Stimulated activated CD8-positive, alpha-beta memory T cell treated with anti-CD3 and anti-CD28 coated beads, Interleukin-15, amount 100 ng/mL, for 48 hours (primary cell): ENCODE measurements at regions not wholly inside any gene's neighbourhood (a gene's known extent, or its start where the extent isn't known, plus 50 kb on each side); places are given as distances from the start of the nearest gene placed in this dataset.
A peak's percentile ranks its signal among the peaks of the same experiment; 100 is the strongest.

Source experiments
- DNase-seq, 2 donors: peaks; one replicate each; pipeline ENCODE4 v3.0.0-alpha.2; 2020; ENCODE audit warnings: low read depth in 2 of 2

DNA sequence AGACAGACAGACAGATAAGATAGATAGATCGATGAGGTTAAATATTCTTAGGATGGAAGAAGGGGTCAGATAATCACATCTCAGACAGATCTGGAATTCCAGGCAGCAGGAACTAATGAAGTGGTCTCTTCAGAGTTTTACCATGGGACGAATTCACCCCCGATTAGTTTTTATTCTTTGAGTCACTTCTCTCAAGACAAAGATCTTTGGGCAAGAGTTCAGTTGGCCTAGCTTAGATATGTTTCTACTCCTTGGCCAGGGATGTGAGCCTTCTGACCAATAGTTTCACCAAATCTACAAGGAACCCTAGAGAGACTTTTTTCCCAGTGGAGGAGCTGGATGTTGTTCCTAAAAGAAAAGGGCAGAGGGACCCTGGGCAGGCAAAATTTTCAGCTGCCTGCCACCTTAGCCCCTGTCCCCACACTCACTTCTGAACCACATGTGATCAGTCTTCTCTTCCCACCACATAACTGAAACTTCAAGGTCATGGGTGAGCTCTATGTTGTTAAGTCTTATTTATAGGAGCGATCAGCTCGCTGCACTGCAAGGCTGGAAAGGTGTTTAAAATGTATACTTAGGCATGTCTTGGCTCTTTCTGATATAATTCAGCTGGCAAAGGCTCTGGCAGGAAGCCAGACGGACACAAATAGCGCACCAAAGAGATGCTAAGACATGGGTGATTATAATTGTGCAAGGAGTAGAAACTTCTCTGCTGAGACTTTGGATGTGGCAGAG lies 132.9 kb downstream of the PALM2AKAP2 start:
- DNase-seq = no peak

DNA sequence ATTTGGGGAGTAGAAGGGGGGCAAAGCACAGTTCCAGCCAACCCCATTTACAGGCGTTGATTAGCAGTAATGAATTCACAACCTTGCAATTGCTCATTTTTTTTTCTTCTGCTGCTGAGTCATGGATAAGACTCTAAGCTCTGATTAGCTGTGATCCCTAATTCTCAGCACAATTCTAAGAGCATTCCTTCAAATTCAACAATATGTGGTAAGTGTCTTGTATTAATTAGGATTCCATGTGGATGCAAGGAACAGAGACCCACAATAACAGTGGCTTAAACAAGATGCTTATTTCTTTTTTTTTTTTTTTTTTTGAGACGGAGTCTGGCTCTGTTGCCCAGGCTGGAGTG lies 133.4 kb downstream of the PALM2AKAP2 start:
- no peak for DNase-seq

DNA sequence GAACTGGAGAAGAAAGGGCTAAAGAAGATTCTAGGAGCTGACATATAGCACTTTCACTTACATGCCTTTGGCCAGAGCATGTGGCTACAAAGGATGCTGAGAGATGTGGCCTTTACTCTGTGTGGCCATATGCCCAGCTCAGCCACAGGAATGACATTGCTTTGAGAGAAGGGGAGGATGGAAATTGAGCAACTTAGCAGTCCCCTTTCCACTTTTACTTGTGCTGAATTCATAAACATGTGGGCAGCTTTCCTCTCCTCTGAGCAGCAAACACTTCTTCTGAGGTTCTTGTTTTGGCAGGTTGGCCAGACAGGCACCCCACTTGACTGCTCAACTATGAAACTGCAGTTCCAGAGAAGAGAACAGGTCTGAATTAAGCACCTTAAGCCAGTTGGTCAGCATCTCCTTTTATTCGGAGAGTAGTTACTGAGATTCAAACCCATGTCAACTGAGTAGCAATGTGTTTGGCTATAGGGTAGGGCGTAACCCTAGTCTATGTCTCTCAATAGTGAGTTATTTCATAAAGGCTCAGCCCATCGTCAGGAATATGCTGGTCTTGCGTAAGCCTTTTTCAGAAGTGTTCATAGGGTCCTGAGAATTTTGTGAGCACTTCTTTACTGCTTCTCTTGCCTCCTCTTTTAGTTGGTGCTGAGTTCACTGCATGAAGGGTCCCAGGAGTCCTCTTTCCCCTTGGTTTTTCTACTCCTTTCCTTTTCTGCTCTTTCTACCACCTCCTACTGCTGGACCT lies 134.5 kb downstream of the PALM2AKAP2 start:
- no peak for DNase-seq

DNA sequence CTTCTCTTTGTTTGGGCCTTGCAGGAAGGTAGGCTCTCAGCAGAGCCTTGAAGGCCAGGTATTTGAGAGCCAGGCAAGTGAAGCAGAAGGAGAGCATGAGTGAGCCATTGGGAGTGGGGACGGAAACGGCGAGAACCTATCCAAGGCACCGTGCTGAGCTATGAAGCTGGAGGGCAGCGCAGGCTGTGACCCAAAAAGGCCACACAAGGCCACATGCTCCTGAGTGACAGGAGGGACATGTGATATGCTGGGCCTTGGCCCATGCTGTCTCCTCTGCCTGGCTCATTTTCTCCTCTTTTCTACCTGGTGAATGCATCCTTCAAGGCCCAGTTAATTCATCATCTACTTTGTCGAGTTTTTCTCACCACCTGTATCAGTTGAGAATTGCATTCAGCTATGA lies 136.3 kb downstream of the PALM2AKAP2 start:
- no peak for DNase-seq

DNA sequence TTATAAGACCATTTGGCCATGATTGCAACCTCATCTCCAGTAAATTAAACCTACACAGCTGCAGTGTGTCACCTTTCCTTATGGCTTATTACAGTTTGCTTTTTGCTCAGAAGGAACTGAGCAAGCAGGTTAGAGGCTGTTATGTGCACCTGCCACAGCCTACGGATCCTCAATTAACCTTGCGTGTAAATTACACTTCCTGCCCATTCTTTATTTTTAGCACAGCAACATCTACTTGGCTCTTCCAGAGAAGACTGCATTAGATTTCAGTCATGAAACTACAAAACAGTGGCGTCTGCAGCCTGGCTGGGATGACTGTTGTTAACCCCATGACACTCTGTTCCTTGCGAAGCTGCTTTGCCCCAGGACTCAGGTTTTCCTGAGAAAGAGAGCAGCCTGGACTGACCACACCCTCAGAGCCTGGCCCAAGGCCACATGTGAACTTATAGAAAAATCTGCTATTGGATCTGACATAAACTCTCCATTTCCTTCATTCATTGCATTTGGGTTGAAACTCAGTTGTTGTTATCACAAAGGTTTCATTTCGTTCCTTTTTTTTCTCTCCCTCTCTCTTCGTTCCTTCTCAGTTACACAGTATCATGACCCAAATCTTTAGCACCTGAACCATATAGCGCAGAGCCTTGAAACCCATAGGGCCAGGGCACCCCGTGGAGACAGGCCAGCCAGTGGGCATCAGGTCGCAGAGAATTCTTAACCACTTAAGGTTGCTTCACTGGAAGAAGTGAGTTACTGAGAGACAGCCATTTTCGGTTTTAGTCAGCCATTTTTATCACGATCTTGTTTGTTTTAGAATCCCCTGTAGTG lies 138.6 kb downstream of the PALM2AKAP2 start:
- peak in 1 of 2 donors; percentile 52 for DNase-seq

DNA sequence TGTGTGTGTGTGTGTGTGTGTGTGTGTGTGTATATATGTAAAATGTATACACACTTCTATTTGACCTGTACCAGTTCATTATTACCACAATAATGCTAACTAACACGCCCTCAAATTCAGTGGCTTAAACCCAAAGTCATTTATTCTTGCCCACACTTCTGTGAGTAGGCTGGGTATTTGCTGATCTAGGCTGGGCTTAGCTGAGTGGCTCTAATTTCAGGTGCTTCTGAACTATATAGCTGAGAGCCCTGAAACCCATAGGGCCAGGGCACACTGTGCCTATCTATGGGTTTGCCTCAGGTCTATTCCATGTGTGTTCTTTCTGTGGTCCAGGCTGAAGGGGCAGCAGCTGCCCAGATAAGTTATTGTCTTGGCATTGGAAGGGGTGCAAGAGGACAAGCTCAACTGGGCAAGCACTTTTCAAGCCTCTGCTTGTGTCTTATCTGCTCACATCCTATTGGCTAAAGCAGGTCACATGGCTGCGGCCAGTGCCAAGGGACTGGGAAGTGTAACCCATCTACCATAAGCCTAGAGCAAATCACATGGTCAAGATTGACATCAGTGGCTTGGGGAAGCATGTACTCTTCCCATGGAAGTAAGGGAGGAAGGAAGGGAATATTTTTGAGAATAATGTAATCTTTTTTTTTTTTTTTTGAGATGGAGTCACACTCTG lies 139.9 kb downstream of the PALM2AKAP2 start:
- no peak for DNase-seq

DNA sequence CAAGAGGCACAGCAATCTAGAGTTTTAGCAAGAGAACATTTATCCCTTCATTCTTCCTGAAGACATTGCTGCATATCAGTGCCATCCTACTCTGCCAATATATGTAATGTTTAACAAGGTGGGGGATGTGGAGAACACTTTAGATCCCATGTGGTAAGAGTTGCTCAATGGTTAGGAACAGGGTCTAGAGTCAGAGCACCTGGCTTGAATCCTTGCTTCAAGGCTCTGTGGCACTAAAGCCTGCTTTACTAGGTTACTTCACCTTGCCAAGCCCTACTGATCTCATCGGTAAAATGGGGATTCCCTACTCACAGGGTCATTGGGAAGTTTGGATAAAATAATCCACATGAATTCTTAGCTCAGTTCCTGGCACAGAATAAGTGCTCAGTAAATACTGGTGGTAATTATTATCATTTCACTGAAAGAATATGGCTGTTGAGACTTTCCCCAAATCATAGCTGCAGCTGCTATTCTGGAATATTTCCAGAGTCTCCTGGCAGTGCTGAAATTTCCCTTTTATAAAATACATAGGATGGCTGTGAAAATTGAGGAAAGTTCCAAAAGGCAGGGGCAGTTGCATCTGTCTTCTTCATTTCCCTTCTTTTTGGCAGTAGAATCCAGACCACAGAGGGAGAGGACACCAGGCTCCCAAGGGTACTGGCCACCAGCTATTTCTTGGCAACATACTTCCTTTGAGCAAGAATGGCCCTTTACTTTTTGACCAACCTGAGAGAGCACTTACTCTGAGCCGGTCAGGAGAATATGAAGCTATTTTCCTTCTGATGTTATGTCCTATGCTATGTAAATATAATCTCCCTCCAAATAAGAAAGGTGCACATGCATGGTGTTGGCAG lies 142.8 kb downstream of the PALM2AKAP2 start:
- DNase-seq = no peak

DNA sequence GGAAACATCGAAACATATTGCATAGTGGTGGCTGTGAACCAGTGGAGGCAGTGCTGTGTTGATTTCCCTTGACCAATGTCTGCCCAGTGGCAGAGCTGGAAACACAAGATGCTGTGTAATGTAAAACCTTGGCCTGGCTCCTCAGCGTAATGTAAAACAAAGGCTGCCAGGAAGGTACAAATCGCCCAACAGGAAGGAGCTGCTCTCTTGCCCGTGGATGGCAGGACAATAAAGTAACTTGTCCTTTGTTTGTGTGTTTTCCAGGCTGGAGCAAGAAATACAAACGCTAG lies 143.4 kb downstream of the PALM2AKAP2 start:
- no peak for DNase-seq

DNA sequence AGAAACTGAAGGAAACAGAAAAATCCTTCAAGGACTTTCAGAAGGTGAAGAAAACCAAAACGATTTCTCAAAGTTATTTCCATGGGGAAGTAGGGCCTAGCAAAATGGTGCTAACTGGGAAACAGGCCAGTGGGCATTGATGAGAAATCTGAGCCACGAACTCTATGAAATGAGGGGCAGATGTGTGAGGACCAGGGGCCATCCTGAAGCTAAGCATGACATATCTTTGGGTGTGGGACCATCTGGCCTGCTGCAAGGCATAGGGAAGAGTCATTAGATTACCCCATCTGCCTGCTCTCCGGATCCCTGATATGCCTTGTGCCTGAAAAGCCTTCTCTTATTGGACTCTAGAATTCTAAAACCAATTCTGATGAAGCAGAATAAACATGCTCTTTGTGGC lies 143.8 kb downstream of the PALM2AKAP2 start:
- no peak for DNase-seq

DNA sequence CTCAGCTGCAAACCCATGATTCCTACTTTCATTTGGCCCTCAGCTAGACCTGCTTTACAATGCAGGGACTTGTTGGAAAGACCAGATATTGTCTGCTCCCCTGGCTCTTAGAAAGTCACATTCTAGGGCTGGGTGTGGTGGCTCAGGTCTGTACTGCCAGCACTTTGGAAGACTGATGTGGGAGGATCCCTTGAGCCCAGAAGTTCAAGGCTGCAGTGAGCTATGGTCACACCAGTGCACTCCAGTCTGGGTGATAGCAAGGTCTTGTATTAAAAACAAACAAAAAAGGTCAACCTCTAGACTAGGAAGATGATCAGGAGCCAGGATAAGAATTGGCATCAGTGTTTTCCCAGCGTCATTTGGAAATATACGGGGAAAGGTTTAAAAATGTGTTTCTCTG lies 145.8 kb downstream of the PALM2AKAP2 start:
- no peak for DNase-seq

DNA sequence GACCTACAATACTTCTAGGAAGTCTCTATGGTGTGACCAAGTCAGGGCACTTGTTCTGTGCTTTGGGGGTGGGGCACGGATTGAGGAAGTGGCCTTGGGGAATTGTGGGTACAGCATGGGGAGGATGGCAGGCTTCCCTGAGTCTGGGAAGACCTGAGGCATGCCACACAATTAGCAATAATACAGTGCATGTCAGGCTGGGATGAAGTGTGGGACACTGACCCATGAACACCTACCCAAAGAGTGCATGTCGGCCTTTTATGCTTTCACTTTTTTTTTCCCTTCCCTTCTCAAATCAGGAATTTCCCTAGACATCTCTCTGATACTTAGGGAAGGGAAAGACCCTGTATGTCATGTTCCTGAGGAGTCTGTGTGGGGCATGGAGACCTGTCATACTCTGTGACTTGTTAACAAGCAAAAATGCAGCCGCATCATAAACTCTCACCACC lies 146.4 kb downstream of the PALM2AKAP2 start:
- DNase-seq = no peak

DNA sequence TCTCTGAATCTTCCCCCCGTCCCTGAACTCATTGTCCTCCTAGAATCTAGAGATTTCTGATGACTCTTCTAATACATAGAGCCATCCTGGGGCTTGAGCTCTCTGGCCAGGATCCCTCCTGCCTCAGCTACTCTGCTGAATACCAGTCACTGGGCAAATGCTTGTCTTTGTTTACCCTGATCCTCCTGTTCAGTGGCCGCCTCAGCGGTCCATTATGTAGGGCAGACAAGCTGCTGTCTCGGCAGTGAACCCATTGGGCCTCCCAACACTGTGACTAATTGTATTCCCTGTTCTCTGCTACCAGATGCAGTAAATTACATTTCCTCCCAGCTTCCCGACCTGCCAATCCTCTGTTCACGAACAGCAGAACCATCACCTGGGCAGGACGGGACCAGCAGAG lies 151.6 kb downstream of the PALM2AKAP2 start:
- no peak for DNase-seq

DNA sequence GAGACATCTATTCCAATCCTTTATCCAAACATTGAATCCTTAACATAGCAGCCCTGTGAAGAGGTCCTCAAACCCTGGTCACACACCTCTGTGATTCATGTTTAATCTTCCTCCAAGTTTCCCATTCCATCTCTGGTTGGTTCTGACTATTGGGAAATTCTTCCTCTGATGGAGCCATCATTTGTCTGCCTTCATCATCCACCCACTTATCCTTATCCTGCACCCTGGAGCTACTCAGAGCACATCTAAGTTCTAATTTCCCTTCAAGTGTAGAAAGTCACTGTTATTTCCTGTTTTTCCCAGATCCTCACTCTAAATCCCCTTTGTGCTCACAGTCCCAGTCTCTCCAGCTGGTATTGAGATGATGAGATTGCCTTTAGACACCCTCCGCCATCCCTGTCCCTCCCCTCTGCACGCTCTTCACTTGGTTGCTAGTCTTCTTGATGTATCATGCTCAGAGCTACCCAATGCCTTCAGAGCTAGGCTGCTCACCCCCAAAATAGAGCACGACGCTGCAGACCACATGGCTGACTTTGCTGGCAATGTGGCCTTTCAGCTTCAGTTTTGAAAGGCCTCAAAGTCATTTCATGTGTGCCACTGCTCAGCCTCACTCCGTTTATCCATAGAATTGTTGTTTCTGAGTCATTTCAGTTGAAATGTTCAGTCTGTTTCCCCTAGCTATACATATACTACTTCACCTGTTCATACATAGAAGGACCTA lies 154.3 kb downstream of the PALM2AKAP2 start:
- DNase-seq = peak in 1 of 2 donors; percentile 28

DNA sequence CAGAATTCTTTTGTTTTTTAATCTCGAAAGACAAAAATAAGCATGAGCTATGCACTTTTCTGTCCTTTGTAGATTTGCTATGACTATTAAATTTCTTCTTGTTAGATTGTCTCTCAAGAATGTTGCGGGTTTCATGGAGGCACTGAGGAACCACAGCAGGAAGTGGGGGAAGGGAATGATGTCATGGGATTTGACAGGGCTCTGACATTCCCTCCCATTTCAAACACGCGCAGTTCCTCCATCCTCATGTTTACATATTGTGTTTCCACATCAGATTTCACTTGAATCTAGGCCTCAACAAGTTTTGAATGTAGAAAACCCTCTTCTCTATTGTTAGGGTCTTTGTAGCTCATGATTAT lies 154.8 kb downstream of the PALM2AKAP2 start:
- DNase-seq = no peak

DNA sequence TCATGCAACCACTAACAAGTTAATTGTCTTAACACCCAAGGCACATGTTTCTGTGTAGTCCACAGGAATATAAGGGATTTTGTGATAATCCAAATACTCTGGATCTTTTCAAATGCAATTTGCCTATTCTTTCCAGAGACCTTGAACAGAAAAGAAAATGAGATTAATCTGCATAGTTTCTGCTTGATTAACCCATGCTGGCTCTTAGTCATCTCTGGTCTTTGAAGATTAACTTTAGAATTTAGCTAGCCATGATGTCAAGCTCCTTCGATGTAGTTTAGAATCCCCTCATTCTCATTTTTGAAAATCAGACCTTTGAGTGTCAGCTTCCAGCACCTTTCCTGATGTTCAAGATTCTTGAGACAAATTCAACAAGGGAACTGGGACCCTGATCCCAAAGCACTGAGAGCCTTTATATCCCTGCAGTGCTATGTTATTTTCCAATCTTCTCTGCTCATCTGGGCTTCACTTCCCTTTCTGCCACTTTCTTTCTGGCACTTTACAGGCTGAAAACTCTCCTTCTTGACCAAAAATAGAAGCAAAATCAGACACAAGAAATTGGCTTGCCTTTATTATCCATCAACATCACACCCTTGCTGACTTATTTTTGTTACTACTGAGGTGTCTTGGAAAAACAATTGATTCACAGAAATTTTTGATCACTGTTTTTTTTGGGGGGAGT lies 155.5 kb downstream of the PALM2AKAP2 start:
- no peak for DNase-seq

DNA sequence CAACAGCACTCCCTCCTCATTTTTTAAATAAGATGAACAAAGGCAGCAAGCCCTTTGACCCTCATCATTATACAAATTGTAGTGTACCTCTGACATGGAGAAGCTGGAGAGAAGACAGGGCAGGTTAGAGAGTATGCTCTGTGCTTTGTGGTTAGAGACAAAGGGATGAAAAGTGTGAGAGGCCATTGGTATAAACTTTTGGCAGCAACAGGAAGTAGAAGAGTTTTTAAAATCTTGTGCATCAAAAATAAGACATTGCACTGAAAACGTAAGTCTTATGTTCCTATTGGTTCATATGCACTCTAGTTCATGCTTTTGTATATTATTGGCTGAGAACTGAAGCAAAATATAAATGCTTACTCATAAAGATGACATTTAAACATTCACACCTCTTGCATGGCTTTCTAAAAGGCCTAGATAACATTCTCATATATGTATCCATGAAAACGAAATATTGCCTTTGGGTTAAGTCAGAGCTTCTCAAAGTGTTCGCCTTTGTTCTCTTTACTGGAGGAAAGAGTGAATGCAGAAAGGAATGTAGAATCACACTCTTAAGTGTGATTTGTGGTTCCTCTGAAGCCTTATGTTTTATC lies 158.0 kb downstream of the PALM2AKAP2 start:
- DNase-seq = no peak

DNA sequence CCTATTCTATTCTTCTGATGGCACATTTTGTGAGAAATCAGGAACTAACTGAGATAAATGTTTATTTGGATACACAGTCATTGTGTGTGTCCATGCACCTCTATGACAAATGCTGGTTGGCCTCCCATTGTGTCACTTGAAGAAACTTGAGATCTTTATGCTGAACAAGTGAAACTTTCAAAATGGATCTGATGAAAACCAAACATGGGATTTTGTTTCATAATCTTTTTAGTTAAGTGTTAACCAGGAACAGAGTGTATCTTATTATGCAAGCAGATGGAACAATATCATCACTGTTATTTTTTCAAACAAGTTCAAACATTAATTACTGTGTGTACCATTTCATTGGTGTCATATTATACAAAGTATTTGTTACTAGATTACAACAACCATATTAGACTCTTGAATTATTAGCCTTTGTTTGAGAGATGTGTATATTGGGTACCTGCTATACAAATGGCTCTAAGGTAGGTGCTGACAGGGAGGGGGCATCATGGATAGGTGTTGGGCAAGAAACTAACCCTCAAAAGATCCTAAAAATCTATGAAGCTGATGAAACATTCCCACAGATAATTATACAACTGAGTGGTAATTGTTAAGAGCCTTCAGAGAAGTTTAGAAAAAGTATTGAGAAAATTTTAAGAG lies 159.8 kb downstream of the PALM2AKAP2 start:
- DNase-seq = no peak

DNA sequence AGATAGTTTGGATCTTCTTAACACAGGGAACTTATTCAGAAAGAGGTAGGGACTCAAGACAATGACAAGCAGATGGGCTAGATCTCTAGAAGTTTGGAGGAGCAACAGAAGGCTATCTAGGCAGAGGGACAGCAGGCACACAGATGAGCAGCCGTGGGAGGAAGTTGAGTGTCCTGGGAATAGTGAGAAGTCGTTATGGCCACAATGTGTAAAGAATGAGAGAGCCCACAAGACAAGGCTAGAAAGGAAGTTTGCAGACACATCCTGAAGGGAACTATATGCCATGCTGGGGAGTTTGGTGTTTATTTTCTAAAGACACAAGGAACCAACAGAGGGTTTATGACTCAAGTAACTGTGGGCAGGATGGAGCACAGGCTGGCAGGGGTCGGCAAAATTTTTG lies 160.6 kb downstream of the PALM2AKAP2 start:
- no peak for DNase-seq

DNA sequence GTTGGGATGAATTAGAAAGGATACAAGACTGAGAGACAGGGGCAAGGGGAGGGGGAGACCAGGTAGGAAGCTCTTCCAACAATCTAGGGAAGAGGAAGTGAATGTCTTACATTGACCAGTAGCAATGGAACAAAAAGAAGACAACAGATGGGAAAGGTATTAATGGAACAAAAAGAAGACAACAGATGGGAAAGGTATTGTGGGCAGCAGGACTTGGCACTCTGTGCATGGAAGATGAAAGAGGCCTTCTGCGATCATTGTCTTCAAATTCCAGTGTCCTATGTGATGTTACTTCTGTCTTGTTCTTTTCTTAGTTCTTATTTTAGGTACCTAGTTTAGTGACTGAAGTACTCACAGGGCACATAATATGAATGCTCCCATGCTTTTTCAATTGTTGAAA lies 161.8 kb downstream of the PALM2AKAP2 start:
- no peak for DNase-seq
